GM18507 (cell line): ENCODE measurements at regions not wholly inside any gene's neighbourhood (a gene's known extent, or its start where the extent isn't known, plus 50 kb on each side); places are given as distances from the start of the nearest gene placed in this dataset.

Source experiments
- DNase-seq: peaks from one replicate; pipeline ENCODE4 v3.0.0; 2011; ENCODE audit warnings: low read depth; ENCODE audit not compliant: insufficient read length; ENCODE audit errors: extremely low spot score
- FAIRE-seq: peaks from 2 replicates; lab custom pipeline; 2011; peaks lifted over from hg19 to GRCh38; lab: Jason Lieb, UNC

- no peak for FAIRE-seq
Observed at GRCh38 chr22:49152939-49153770, 674.5 kb downstream of the BRD1 start.

DNA sequence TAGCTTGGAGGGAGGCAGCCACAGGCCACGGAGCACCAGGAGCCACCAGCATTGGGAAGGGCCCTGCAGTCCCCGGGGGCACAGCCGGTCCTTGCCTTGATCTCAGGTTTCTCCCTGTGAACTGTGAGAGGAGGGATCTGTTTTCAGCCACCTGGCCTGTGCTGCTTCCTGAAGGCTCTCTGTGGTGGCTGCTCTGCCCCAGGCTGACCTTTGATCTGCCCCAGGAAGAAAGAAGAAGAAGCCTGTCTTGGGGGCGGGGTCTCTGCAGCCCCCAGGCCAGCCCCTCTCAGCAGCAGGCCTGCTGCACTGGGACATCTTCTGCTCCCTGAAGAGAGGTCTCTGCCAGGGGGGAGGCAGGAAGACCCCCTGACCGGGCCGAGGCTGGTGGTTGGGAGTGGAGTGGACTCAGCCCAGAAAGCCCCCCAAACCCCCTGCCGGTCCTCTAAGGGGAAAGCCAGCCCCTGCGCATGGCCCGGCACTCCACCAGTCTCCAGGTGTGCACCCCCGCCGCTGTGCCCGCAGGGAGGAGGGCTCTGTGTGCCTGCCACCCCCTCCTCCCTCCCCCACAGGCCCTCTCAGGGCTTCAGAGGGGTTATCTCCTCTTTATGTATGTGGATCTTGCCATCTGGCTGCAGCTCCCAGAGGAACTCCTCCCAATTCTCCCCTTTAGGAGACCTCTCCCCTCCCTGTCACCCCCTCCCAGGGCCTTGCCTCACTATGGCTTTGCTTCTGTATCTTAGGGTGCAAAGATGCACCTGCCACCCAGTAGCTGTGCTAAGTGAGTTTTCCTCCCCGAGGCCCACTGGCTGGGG, 675.3 kb downstream of the BRD1 start:
- FAIRE-seq (no peak), DNase-seq (no peak)

More at GRCh38 chr22:49152939-49153770, 674.5 kb downstream of the BRD1 start:
- no peak for DNase-seq

DNA sequence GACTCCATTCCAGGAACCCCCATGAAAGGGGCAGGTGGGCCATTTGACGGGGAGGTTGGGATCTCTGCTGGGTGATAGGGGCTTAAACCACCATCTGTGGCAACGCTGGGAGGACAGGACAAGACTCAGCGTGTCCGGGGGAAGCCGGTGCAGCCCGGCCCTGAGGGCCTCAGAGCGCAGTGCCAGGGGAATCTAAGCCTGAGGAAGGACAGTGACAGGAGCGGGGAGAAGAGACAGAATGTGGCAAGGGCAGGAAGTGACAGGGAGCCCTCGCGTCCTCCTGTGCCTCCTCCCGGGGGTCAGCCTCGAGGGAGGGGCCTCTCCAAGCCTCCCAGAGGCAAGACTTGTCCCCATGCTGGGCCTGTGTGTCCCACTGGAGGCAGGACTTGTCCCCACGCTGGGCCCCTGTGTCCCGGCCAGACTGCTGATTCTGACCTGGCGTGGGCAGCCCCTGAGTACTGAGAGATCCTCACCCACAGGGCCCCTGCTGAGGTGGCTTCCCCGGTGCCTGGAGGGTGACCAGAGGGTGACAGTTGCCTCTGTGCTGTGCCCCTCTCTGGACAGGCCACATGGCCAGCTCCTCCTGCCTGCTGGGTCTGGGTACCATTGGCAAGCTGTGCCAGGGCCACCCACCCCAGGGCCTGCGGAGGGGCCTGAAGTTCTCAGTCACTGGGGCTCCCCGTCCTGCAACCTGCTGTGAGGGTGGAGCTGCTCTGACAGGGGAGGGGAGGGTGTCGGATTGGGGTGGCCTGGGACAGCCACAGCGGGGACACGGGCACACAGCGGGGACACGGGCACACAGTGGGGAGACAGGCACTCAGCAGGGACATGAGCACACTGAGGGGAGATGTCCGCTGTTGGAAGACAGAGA, 676.2 kb downstream of the BRD1 start:
- DNase-seq (no peak), FAIRE-seq (no peak)

- FAIRE-seq (no peak), DNase-seq (no peak)
Observed at GRCh38 chr22:49150801-49151221, 676.9 kb downstream of the BRD1 start.

- FAIRE-seq (no peak), DNase-seq (no peak)
Observed at GRCh38 chr22:49149721-49150608, 677.7 kb downstream of the BRD1 start.

GRCh38 chr22:49148895-49149418, 678.7 kb downstream of the BRD1 start:
- FAIRE-seq = no peak
- DNase-seq = no peak

DNA sequence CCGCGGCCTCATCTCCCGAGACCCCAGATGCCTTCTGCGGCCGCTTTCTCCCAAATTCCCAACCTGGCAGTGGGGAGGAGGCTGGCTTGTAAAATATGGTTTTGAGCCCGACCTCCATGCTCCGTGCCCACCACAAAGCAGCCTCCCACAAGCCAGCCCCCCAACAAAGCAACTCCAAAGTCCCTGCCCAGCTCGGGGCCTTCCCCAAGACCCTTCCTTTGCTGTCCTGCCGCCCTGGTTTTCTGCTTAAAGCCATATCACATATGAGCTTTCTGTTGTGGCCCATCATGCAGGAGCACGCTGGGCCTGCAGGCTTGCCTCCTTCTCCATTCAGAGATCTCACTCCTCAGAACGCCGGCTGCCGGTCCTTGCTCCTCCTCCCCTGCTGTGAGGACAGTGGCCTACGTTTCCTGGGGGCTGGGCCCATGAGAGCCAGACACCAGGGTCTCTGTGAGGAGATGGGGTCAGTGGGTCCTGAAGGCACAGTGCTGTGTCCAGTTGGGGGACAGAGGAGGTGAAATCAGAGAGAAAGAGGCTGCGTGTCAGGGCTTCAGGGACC, 680.0 kb downstream of the BRD1 start:
- no peak for DNase-seq
- FAIRE-seq = no peak

GRCh38 chr22:49147171-49147570, 680.5 kb downstream of the BRD1 start:
- DNase-seq (no peak), FAIRE-seq (no peak)

- no peak for FAIRE-seq
Observed at GRCh38 chr22:49146511-49146910, 681.2 kb downstream of the BRD1 start.

GRCh38 chr22:49143812-49144211, 683.9 kb downstream of the BRD1 start:
- DNase-seq (no peak), FAIRE-seq (no peak)

More at GRCh38 chr22:49146511-49146910, 681.2 kb downstream of the BRD1 start:
- DNase-seq = no peak

GRCh38 chr22:49142891-49143290, 684.8 kb downstream of the BRD1 start:
- no peak for DNase-seq
- FAIRE-seq = no peak

DNA sequence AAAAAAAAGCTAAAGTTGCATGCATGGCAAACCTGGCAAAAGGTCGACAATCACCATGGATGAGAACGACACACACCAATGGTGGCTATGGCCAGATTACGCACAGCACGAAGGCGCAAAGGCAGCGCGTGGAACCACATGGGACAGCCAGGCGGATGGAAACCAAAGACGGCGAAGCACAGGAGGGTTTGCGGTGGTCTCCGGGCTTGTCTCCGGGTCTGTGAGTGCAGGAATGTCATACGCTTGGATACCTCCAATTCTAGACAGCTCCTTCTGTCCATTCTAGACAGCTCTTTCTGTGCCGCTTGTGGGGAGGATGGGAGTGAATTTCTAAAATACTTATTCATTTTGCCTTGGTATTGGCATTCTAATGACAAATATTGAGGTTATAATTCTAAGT, 685.4 kb downstream of the BRD1 start:
- FAIRE-seq (no peak), DNase-seq (no peak)

- DNase-seq (no peak), FAIRE-seq (no peak)
Observed at GRCh38 chr22:49141761-49142160, 685.9 kb downstream of the BRD1 start.

DNA sequence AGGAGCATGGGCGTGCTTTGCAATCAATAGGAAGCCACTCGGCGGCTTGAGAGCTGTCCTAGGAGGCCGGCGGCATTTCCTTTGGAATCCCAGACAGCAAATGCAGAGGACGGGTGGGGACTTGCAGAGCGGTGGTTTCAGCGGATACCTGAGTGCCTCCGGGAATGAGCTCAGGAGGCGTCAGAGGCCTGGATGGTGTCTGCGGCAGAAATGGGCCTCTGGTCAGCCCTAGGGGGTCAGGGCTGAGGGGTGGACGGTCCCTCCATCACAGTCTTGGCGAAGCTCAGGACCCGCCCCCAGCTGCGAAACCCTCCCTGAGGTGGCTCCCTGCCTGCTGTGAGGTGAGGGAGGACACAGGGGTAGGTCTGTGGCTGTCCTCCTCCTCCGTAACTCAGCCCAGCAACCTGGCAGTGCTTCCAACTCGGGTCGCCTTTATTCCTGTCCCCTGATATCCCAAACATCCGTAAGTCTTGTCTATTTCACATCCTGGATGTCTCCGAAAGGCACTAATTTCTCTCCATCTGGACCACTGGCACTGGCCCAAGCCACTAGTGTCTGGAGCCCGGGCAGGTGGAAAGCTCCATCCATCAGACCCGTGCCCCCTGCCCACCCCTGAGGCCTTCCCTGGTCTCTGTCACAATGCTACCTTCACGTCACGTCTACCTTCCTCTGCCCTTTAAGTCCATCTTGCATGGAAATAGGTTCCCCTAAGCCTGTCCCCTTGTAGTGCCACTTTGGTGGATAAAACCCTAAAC, 686.6 kb downstream of the BRD1 start:
- DNase-seq = no peak
- FAIRE-seq = no peak

- FAIRE-seq (no peak), DNase-seq (no peak)
Observed at GRCh38 chr22:49139492-49140151, 688.1 kb downstream of the BRD1 start.

GRCh38 chr22:49138250-49138790, 689.4 kb downstream of the BRD1 start:
- FAIRE-seq (no peak), DNase-seq (no peak)
